ENCODE measurements at regions not wholly inside any gene's neighbourhood (a gene's known extent, or its start where the extent isn't known, plus 50 kb on each side); places are given as distances from the start of the nearest gene placed in this dataset.

DNA sequence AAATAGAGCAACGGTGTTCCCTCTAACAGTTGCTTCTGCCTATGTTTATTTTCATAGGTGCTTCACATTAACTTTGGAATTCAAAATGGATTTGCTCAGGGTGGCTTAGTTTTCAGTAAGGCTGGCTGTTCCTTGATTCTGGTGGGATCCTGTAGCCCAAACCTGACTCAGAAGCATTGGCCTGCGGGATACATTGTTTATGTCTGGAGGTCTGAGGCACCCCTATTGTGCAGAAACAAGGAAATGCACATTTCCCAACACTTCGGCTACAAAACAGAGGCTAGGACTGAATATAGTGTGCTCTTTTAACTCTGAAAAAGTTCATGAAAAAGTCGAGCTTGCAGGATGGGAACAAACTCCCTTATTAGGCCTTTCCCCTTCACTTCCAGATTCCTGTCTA, 133.8 kb upstream of the F3 start:
- TF ChIP-seq POLR2A (IDR thresholded peaks at IDR 0.05), result no peak
- TF ChIP-seq, protein P1, sequence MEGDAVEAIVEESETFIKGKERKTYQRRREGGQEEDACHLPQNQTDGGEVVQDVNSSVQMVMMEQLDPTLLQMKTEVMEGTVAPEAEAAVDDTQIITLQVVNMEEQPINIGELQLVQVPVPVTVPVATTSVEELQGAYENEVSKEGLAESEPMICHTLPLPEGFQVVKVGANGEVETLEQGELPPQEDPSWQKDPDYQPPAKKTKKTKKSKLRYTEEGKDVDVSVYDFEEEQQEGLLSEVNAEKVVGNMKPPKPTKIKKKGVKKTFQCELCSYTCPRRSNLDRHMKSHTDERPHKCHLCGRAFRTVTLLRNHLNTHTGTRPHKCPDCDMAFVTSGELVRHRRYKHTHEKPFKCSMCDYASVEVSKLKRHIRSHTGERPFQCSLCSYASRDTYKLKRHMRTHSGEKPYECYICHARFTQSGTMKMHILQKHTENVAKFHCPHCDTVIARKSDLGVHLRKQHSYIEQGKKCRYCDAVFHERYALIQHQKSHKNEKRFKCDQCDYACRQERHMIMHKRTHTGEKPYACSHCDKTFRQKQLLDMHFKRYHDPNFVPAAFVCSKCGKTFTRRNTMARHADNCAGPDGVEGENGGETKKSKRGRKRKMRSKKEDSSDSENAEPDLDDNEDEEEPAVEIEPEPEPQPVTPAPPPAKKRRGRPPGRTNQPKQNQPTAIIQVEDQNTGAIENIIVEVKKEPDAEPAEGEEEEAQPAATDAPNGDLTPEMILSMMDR (IDR thresholded peaks at IDR 0.05 in 4 of 5, conservative IDR thresholded peaks at IDR 0.05 in 1 of 5), result no peak
